ENCODE measurements at regions not wholly inside any gene's neighbourhood (a gene's known extent, or its start where the extent isn't known, plus 50 kb on each side); places are given as distances from the start of the nearest gene placed in this dataset.

- H3K9me3 ChIP-seq (ENCODE audit: control insufficient read depth, insufficient read depth, low read length) = no peaks in the 10 kb centered on the region
- H3K9me2 ChIP-seq (replicated peaks; ENCODE audit: control insufficient read depth, low read length) = no peaks in the 10 kb centered on the region
- H3K27ac ChIP-seq (ENCODE audit: low read depth, low read length) = no peak overlapping the region
- H3K4me1 ChIP-seq (ENCODE audit: control insufficient read depth, low read length) = no peaks in the 10 kb centered on the region
- H4K20me1 ChIP-seq (ENCODE audit: control insufficient read depth, insufficient read depth, low read depth, low read length) = no peaks in the 10 kb centered on the region
- no peak for TF ChIP-seq EZH2phosphoT487 (IDR thresholded peaks at IDR 0.05; ENCODE audit: borderline replicate concordance, low read length)
- no peak for TF ChIP-seq CTCF (IDR thresholded peaks at IDR 0.05; ENCODE audit: low read depth, low read length, poor library complexity, severe bottlenecking)
- H3K4me3 ChIP-seq (ENCODE audit: low read length) = no peak overlapping the region
- H3K27me3 ChIP-seq (ENCODE audit: control insufficient read depth, low read length) = no peaks in the 10 kb centered on the region
- no peak overlapping the region for H3K4me2 ChIP-seq (ENCODE audit: low read length)
- no peaks in the 10 kb centered on the region for H3F3A ChIP-seq (ENCODE audit: control insufficient read depth, insufficient read depth)
- H3K36me3 ChIP-seq (ENCODE audit: control insufficient read depth, low read length) = no peaks in the 10 kb centered on the region
- H3K79me2 ChIP-seq (ENCODE audit: control insufficient read depth, low read length) = no peaks in the 10 kb centered on the region
These were observed 202.5 kb upstream of the SAMSN1 start for GRCh38 chr21:14748662-14749061.

GRCh38 chr21:14744368-14744767 lies 198.3 kb upstream of the SAMSN1 start:
- H4K20me1 ChIP-seq (ENCODE audit: control insufficient read depth, insufficient read depth, low read depth, low read length) = no peaks in the 10 kb centered on the region
- H3K4me2 ChIP-seq (ENCODE audit: low read length) = no peak overlapping the region
- no peaks in the 10 kb centered on the region for H3K79me2 ChIP-seq (ENCODE audit: control insufficient read depth, low read length)
- H3K9me3 ChIP-seq (ENCODE audit: control insufficient read depth, insufficient read depth, low read length) = no peaks in the 10 kb centered on the region
- no peaks in the 10 kb centered on the region for H3K9me2 ChIP-seq (replicated peaks; ENCODE audit: control insufficient read depth, low read length)
- no peaks in the 10 kb centered on the region for H3K4me1 ChIP-seq (ENCODE audit: control insufficient read depth, low read length)
- no peak overlapping the region for H3K27ac ChIP-seq (ENCODE audit: low read depth, low read length)
- no peak overlapping the region for H3K4me3 ChIP-seq (ENCODE audit: low read length)
- H3K27me3 ChIP-seq (ENCODE audit: control insufficient read depth, low read length) = no peaks in the 10 kb centered on the region
- TF ChIP-seq EZH2phosphoT487 (IDR thresholded peaks at IDR 0.05; ENCODE audit: borderline replicate concordance, low read length) = no peak
- TF ChIP-seq CTCF (IDR thresholded peaks at IDR 0.05; ENCODE audit: low read depth, low read length, poor library complexity, severe bottlenecking) = no peak
- no peaks in the 10 kb centered on the region for H3K36me3 ChIP-seq (ENCODE audit: control insufficient read depth, low read length)
- H3F3A ChIP-seq (ENCODE audit: control insufficient read depth, insufficient read depth) = no peaks in the 10 kb centered on the region

GRCh38 chr21:14742119-14742518 lies 196.0 kb upstream of the SAMSN1 start:
- H3K4me3 ChIP-seq (ENCODE audit: low read length) = no peak overlapping the region
- no peaks in the 10 kb centered on the region for H3K9me2 ChIP-seq (replicated peaks; ENCODE audit: control insufficient read depth, low read length)
- no peaks in the 10 kb centered on the region for H3K4me1 ChIP-seq (ENCODE audit: control insufficient read depth, low read length)
- H3K4me2 ChIP-seq (ENCODE audit: low read length) = no peak overlapping the region
- H3K9me3 ChIP-seq (ENCODE audit: control insufficient read depth, insufficient read depth, low read length) = no peaks in the 10 kb centered on the region
- H3F3A ChIP-seq (ENCODE audit: control insufficient read depth, insufficient read depth) = no peaks in the 10 kb centered on the region
- TF ChIP-seq EZH2phosphoT487 (IDR thresholded peaks at IDR 0.05; ENCODE audit: borderline replicate concordance, low read length) (no peak), CTCF (IDR thresholded peaks at IDR 0.05; ENCODE audit: low read depth, low read length, poor library complexity, severe bottlenecking) (no peak)
- no peaks in the 10 kb centered on the region for H4K20me1 ChIP-seq (ENCODE audit: control insufficient read depth, insufficient read depth, low read depth, low read length)
- H3K79me2 ChIP-seq (ENCODE audit: control insufficient read depth, low read length) = no peaks in the 10 kb centered on the region
- no peaks in the 10 kb centered on the region for H3K36me3 ChIP-seq (ENCODE audit: control insufficient read depth, low read length)
- H3K27me3 ChIP-seq (ENCODE audit: control insufficient read depth, low read length) = no peaks in the 10 kb centered on the region
- no peak overlapping the region for H3K27ac ChIP-seq (ENCODE audit: low read depth, low read length)

- Histone ChIP-seq H4K20me1 (ENCODE audit: control insufficient read depth, insufficient read depth, low read depth, low read length) (no peaks in the 10 kb centered on the region), H3K9me3 (ENCODE audit: control insufficient read depth, insufficient read depth, low read length) (no peaks in the 10 kb centered on the region), H3K4me1 (ENCODE audit: control insufficient read depth, low read length) (no peaks in the 10 kb centered on the region), H3K36me3 (ENCODE audit: control insufficient read depth, low read length) (no peaks in the 10 kb centered on the region), H3K4me3 (ENCODE audit: low read length) (no peak overlapping the region), H3K27me3 (ENCODE audit: control insufficient read depth, low read length) (no peaks in the 10 kb centered on the region), H3K9me2 (replicated peaks; ENCODE audit: control insufficient read depth, low read length) (no peaks in the 10 kb centered on the region), H3K79me2 (ENCODE audit: control insufficient read depth, low read length) (no peaks in the 10 kb centered on the region), H3K4me2 (ENCODE audit: low read length) (no peak overlapping the region), H3K27ac (ENCODE audit: low read depth, low read length) (no peak overlapping the region), H3F3A (ENCODE audit: control insufficient read depth, insufficient read depth) (no peaks in the 10 kb centered on the region)
- TF ChIP-seq EZH2phosphoT487 (IDR thresholded peaks at IDR 0.05; ENCODE audit: borderline replicate concordance, low read length) (no peak), CTCF (IDR thresholded peaks at IDR 0.05; ENCODE audit: low read depth, low read length, poor library complexity, severe bottlenecking) (no peak)
These were observed 195.1 kb upstream of the SAMSN1 start for GRCh38 chr21:14741256-14741655.
